Activated T-cell treated with anti-CD3 and anti-CD28 coated beads for 4 hours (primary cell): ENCODE measurements at regions not wholly inside any gene's neighbourhood (a gene's known extent, or its start where the extent isn't known, plus 50 kb on each side); places are given as distances from the start of the nearest gene placed in this dataset.

Experiments
- DNase-seq: peaks from one replicate; pipeline ENCODE4 v3.0.0-alpha.2; 2020

GRCh38 chr2:105592288-105592687 lies 152.4 kb upstream of the NCK2 start:
- DNase-seq = no peak

- no peak for DNase-seq
Observed at GRCh38 chr2:105590780-105591660, 153.7 kb upstream of the NCK2 start.

GRCh38 chr2:105588581-105588980 lies 156.1 kb upstream of the NCK2 start:
- DNase-seq = no peak

- no peak for DNase-seq
Observed at GRCh38 chr2:105587637-105588036, 157.1 kb upstream of the NCK2 start.

GRCh38 chr2:105584435-105585010 lies 160.2 kb upstream of the NCK2 start:
- no peak for DNase-seq

GRCh38 chr2:105582952-105583660 lies 161.6 kb upstream of the NCK2 start:
- no peak for DNase-seq

- no peak for DNase-seq
Observed at GRCh38 chr2:105581555-105581944, 163.2 kb upstream of the NCK2 start.

GRCh38 chr2:105580870-105581554 lies 163.7 kb upstream of the NCK2 start:
- no peak for DNase-seq

- DNase-seq = no peak
Observed at GRCh38 chr2:105580216-105580615, 164.5 kb upstream of the NCK2 start.

- DNase-seq = no peak
Observed at GRCh38 chr2:105578166-105578565, 166.5 kb upstream of the NCK2 start.

GRCh38 chr2:105577762-105578161 lies 166.9 kb upstream of the NCK2 start:
- DNase-seq = no peak

GRCh38 chr2:105576440-105577241 lies 168.1 kb upstream of the NCK2 start:
- no peak for DNase-seq

GRCh38 chr2:105576050-105576439 lies 168.7 kb upstream of the NCK2 start:
- no peak for DNase-seq

GRCh38 chr2:105575499-105576025 lies 169.2 kb upstream of the NCK2 start:
- DNase-seq = no peak

- DNase-seq = no peak
Observed at GRCh38 chr2:105574796-105575344, 169.8 kb upstream of the NCK2 start.

GRCh38 chr2:105573910-105574655 lies 170.6 kb upstream of the NCK2 start:
- no peak for DNase-seq

GRCh38 chr2:105573490-105573889 lies 171.2 kb upstream of the NCK2 start:
- no peak for DNase-seq

- no peak for DNase-seq
Observed at GRCh38 chr2:105571445-105571987, 172.7 kb upstream of the FHL2 start.

- no peak for DNase-seq
Observed at GRCh38 chr2:105570757-105571156, 171.9 kb upstream of the FHL2 start.

- no peak for DNase-seq
Observed at GRCh38 chr2:105570326-105570725, 171.5 kb upstream of the FHL2 start.

GRCh38 chr2:105569606-105570005 lies 170.8 kb upstream of the FHL2 start:
- DNase-seq = no peak
